PC-9 (cell line): ENCODE measurements at regions not wholly inside any gene's neighbourhood (a gene's known extent, or its start where the extent isn't known, plus 50 kb on each side); places are given as distances from the start of the nearest gene placed in this dataset.

Source experiments
- EZH2 ChIP-seq: fragments of 200-600 bp; sonication (generic); IDR thresholded peaks from 2 replicates; pipeline ENCODE4 v1.8.0; 2017; ENCODE audit warnings: antibody characterized with exemption, low read depth
- TF ChIP-seq, protein P1 (sequence below): fragments of 200-600 bp; sonication (generic); conservative IDR thresholded peaks from 2 replicates; pipeline ENCODE4 v1.6.1; 2017; ENCODE audit warnings: mixed run types, antibody characterized with exemption, mild to moderate bottlenecking, moderate library complexity

DNA sequence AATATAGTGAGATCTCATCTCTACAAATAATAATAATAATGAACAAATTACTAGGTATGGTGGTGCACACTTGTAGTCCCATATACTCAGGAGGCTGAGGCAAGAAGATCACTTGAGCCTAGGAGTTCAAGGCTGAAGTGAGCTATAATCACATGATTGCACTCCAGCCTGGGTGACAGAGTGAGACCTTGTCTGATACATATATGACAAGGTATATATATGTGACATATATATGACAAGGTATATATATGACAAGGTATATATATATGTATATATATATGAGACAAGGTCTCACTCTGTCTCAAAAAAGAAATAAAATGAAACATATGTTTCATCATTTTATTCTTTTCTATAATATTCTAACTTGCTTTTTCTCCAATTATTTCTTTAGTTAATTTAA is 278.1 kb upstream of the TET2 start:
- TF ChIP-seq, protein P1, sequence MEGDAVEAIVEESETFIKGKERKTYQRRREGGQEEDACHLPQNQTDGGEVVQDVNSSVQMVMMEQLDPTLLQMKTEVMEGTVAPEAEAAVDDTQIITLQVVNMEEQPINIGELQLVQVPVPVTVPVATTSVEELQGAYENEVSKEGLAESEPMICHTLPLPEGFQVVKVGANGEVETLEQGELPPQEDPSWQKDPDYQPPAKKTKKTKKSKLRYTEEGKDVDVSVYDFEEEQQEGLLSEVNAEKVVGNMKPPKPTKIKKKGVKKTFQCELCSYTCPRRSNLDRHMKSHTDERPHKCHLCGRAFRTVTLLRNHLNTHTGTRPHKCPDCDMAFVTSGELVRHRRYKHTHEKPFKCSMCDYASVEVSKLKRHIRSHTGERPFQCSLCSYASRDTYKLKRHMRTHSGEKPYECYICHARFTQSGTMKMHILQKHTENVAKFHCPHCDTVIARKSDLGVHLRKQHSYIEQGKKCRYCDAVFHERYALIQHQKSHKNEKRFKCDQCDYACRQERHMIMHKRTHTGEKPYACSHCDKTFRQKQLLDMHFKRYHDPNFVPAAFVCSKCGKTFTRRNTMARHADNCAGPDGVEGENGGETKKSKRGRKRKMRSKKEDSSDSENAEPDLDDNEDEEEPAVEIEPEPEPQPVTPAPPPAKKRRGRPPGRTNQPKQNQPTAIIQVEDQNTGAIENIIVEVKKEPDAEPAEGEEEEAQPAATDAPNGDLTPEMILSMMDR = no peak
- no peak for TF ChIP-seq EZH2
